A673 (cell line): ENCODE measurements at regions not wholly inside any gene's neighbourhood (a gene's known extent, or its start where the extent isn't known, plus 50 kb on each side); places are given as distances from the start of the nearest gene placed in this dataset.

Experiments
- BruUV-seq: library from RNA; stranded (reverse); fragments of 400-500 nt; replicated peaks from 2 replicates; lab custom pipeline; 2021; lab: Mats Ljungman, UMichigan
- CTCF ChIA-PET: fragments of 300-600 bp; sonication (Branson Sonifier 250); formaldehyde crosslinking; loops from one replicate; lab custom pipeline; 2022; ENCODE audit warnings: antibody characterized with exemption; lab: Charles Lee
- POLR2A ChIA-PET: fragments of 300-600 bp; sonication (Branson Sonifier 250); formaldehyde crosslinking; loops from one replicate; lab custom pipeline; 2022; ENCODE audit warnings: antibody characterized with exemption; ENCODE audit not compliant: low non-redundant PET; lab: Charles Lee
- DNase-seq: peaks from one replicate; pipeline ENCODE4 v3.0.0-alpha.2; 2015; ENCODE audit warnings: low spot score
- H3K27ac ChIP-seq: fragments of 200-600 bp; sonication (generic); 2 replicates; pipeline ENCODE4 v1.5.1; 2016; ENCODE audit warnings: mixed run types, low read depth, mild to moderate bottlenecking, mixed read lengths, antibody characterized with exemption, low read length; ENCODE audit not compliant: poor library complexity, severe bottlenecking
- H3K27me3 ChIP-seq: fragments of 200-600 bp; sonication (generic); replicated peaks from 2 replicates; pipeline ENCODE4 v1.6.1; 2017; ENCODE audit warnings: mixed run types, low read depth, mild to moderate bottlenecking, mixed read lengths, antibody characterized with exemption, low read length; ENCODE audit not compliant: insufficient read depth, poor library complexity
- H3K36me3 ChIP-seq: fragments of 200-600 bp; sonication (generic); 2 replicates; pipeline ENCODE4 v1.6.1; 2016; ENCODE audit warnings: mixed run types, mild to moderate bottlenecking, mixed read lengths, antibody characterized with exemption, low read length; ENCODE audit not compliant: insufficient read depth, poor library complexity, severe bottlenecking
- H3K4me1 ChIP-seq: fragments of 200-600 bp; sonication (generic); 2 replicates; pipeline ENCODE4 v1.6.1; 2017; ENCODE audit warnings: mixed run types, mild to moderate bottlenecking, mixed read lengths, antibody characterized with exemption, low read length; ENCODE audit not compliant: insufficient read depth, poor library complexity, severe bottlenecking
- H3K4me3 ChIP-seq: fragments of 200-600 bp; sonication (generic); 2 replicates; pipeline ENCODE4 v1.5.1; 2016; ENCODE audit warnings: low read depth, mixed run types, mild to moderate bottlenecking, mixed read lengths, low read length; ENCODE audit not compliant: poor library complexity, severe bottlenecking
- H3K9me3 ChIP-seq: fragments of 200-600 bp; sonication (generic); 2 replicates; pipeline ENCODE4 v1.6.1; 2016; ENCODE audit warnings: mixed run types, low read depth, mild to moderate bottlenecking, mixed read lengths, antibody characterized with exemption, low read length; ENCODE audit not compliant: poor library complexity, severe bottlenecking
- EZH2 ChIP-seq: fragments of 200-600 bp; sonication (generic); IDR thresholded peaks from 2 replicates; pipeline ENCODE4 v1.6.1; 2017; ENCODE audit warnings: borderline replicate concordance, low read depth, mild to moderate bottlenecking, mixed read lengths, antibody characterized with exemption, low read length; ENCODE audit not compliant: poor library complexity, severe bottlenecking
- intact Hi-C: fragments of 100-400 bp; cut with micrococcal nuclease; formaldehyde crosslinking; loops from one replicate; pipeline ENCODE4 v1.10.0; 2022; ENCODE audit not compliant: unreplicated experiment
- TF ChIP-seq, protein P1 (sequence below): fragments of 300-800, 200-600 bp; sonication (generic); conservative IDR thresholded peaks from 2 replicates; pipeline ENCODE4 v1.5.1; 2017; ENCODE audit warnings: low read depth, mild to moderate bottlenecking, antibody characterized with exemption, low read length, moderate library complexity, mixed read lengths

DNA sequence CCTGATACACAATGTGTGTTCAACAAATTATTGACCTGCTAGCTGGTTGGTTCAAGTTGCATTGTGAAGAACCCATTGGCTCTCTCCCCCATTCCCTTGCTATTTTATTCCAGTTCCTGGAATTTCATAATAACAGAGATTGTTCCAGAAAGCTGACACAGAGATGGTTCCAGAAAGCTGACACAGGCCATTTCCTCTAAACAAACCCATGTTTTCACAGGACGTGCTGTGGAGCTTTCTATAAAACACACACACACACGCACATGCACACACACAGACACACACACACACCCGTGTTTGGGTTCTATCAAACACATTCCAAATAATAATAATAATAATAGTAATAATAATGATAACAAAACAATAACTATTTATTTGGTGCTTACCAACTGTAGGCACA is 259.1 kb downstream of the CLIC5 start:
- no peak for DNase-seq
- intact Hi-C loops, result no loop called here
- CTCF ChIA-PET, result no interaction called here
- TF ChIP-seq, protein P1, sequence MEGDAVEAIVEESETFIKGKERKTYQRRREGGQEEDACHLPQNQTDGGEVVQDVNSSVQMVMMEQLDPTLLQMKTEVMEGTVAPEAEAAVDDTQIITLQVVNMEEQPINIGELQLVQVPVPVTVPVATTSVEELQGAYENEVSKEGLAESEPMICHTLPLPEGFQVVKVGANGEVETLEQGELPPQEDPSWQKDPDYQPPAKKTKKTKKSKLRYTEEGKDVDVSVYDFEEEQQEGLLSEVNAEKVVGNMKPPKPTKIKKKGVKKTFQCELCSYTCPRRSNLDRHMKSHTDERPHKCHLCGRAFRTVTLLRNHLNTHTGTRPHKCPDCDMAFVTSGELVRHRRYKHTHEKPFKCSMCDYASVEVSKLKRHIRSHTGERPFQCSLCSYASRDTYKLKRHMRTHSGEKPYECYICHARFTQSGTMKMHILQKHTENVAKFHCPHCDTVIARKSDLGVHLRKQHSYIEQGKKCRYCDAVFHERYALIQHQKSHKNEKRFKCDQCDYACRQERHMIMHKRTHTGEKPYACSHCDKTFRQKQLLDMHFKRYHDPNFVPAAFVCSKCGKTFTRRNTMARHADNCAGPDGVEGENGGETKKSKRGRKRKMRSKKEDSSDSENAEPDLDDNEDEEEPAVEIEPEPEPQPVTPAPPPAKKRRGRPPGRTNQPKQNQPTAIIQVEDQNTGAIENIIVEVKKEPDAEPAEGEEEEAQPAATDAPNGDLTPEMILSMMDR, result no peak
- no peak for TF ChIP-seq EZH2
- BruUV-seq, result no TSS peak
- H3K27ac ChIP-seq, result no peak overlapping the region
- no peaks in the 10 kb centered on the region for H3K4me1 ChIP-seq
- no peak overlapping the region for H3K4me3 ChIP-seq
- H3K9me3 ChIP-seq, result no peaks in the 10 kb centered on the region
- H3K36me3 ChIP-seq, result no peaks in the 10 kb centered on the region
- H3K27me3 ChIP-seq, result no peaks in the 10 kb centered on the region
- POLR2A ChIA-PET, result no interaction called here

DNA sequence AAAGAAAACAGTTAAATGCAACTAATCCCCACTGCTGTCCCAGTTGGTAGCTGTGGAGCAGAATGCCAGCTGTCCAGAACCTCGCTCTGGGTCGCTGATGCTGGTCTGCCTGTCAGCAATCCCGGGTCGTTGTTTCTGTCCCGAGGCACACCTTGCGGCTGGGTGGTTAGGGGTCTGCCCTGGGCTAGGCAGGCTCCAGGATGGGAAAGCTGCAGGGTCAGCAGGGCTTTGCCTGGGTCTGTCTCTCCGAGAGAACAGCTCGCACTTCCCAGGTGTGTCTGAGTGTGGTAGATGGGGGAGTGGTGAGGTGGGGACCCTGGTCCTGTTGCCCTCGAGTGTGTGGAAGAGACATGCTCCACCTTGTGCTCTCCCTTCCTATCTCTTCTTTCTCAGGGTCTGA is 261.2 kb downstream of the CLIC5 start:
- Histone ChIP-seq H3K36me3 (no peaks in the 10 kb centered on the region), H3K27ac (no peak overlapping the region), H3K4me3 (no peak overlapping the region), H3K27me3 (no peaks in the 10 kb centered on the region), H3K4me1 (no peaks in the 10 kb centered on the region), H3K9me3 (no peaks in the 10 kb centered on the region)
- CTCF ChIA-PET, result no interaction called here
- no peak for DNase-seq
- no TSS peak for BruUV-seq
- POLR2A ChIA-PET, result no interaction called here
- TF ChIP-seq, protein P1, result no peak
- intact Hi-C loops, result no loop called here

DNA sequence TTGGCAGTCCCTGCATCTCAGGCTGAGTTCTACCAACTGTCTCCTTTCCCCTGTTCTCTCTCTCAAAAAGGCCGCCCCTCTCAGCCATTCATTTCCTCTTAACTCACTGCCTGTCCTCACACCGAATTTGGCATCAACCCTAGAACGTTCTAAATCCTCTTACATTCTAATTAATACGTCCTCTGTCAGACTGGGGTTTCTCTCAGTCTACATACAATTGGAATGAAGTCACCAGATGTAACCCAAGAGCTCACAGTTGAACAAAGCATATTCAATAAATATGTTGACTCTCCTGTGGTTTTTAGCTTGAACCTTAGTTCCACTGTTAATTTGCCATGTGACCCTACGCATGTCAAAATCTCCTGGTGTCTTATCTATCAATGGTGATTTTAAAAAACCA is 269.6 kb downstream of the CLIC5 start:
- TF ChIP-seq, protein P1, result no peak
- TF ChIP-seq EZH2, result no peak
- ChIA-PET POLR2A (no interaction called here), CTCF (no interaction called here)
- DNase-seq, result peak; percentile 73
- peaks cover 9% of the 10 kb centered on the region for H3K9me3 ChIP-seq
- H3K27me3 ChIP-seq, result no peaks in the 10 kb centered on the region
- H3K4me3 ChIP-seq, result no peak overlapping the region
- intact Hi-C loops, result no loop called here
- H3K4me1 ChIP-seq, result peaks cover 8% of the 10 kb centered on the region
- H3K27ac ChIP-seq, result no peak overlapping the region
- H3K36me3 ChIP-seq, result no peaks in the 10 kb centered on the region
- BruUV-seq, result no TSS peak
